ENCODE measurements at regions not wholly inside any gene's neighbourhood (a gene's known extent, or its start where the extent isn't known, plus 50 kb on each side); places are given as distances from the start of the nearest gene placed in this dataset.

GRCh38 chr15:39400002-39400401, 180.9 kb upstream of the THBS1 start:
- TF ChIP-seq, protein P1, sequence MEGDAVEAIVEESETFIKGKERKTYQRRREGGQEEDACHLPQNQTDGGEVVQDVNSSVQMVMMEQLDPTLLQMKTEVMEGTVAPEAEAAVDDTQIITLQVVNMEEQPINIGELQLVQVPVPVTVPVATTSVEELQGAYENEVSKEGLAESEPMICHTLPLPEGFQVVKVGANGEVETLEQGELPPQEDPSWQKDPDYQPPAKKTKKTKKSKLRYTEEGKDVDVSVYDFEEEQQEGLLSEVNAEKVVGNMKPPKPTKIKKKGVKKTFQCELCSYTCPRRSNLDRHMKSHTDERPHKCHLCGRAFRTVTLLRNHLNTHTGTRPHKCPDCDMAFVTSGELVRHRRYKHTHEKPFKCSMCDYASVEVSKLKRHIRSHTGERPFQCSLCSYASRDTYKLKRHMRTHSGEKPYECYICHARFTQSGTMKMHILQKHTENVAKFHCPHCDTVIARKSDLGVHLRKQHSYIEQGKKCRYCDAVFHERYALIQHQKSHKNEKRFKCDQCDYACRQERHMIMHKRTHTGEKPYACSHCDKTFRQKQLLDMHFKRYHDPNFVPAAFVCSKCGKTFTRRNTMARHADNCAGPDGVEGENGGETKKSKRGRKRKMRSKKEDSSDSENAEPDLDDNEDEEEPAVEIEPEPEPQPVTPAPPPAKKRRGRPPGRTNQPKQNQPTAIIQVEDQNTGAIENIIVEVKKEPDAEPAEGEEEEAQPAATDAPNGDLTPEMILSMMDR (conservative IDR thresholded peaks at IDR 0.05; ENCODE audit: control insufficient read depth, insufficient read depth, low read depth, low read length), result no peak
- no peak for DNase-seq (ENCODE audit: low read depth)
- no peak overlapping the region for H3K4me3 ChIP-seq (ENCODE audit: control insufficient read depth, low read depth, low read length)

GRCh38 chr15:39400821-39401550, 179.9 kb upstream of the THBS1 start:
- TF ChIP-seq, protein P1 (conservative IDR thresholded peaks at IDR 0.05; ENCODE audit: control insufficient read depth, insufficient read depth, low read depth, low read length), result no peak
- DNase-seq (ENCODE audit: low read depth), result peak; percentile 63
- no peak overlapping the region for H3K4me3 ChIP-seq (ENCODE audit: control insufficient read depth, low read depth, low read length)

- TF ChIP-seq, protein P1 (conservative IDR thresholded peaks at IDR 0.05; ENCODE audit: control insufficient read depth, insufficient read depth, low read depth, low read length), result no peak
- no peak overlapping the region for H3K4me3 ChIP-seq (ENCODE audit: control insufficient read depth, low read depth, low read length)
- peak; percentile 68 for DNase-seq (ENCODE audit: low read depth)
Measured at GRCh38 chr15:39403640-39404117, 177.2 kb upstream of the THBS1 start.

DNA sequence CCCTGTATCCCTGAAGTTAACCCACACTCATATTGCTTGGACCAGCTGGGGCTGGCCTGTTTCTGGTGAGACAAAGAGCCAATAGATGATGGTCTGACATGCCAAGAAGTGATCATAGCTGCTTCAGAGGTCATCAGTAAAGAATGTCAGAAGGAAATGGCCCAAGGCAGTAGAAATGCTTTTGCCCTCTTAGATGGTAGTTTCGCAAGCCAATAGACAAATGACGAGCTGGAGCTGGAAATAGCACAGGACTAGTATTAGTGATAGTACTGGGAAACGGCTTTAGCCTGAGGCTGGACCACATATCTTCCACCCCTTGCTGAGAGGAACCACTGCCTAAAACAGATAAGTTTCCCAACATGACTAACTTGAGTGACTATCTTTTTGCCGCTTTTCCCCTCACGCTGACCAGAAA, 176.1 kb upstream of the THBS1 start:
- DNase-seq (ENCODE audit: low read depth), result peak; percentile 96
- TF ChIP-seq, protein P1 (conservative IDR thresholded peaks at IDR 0.05; ENCODE audit: control insufficient read depth, insufficient read depth, low read depth, low read length), result no peak
- H3K4me3 ChIP-seq (ENCODE audit: control insufficient read depth, low read depth, low read length), result no peak overlapping the region

- H3K4me3 ChIP-seq (ENCODE audit: control insufficient read depth, low read depth, low read length), result no peak overlapping the region
- DNase-seq (ENCODE audit: low read depth), result no peak
- TF ChIP-seq, protein P1 (conservative IDR thresholded peaks at IDR 0.05; ENCODE audit: control insufficient read depth, insufficient read depth, low read depth, low read length), result no peak
Measured at GRCh38 chr15:39406485-39406884, 174.4 kb upstream of the THBS1 start.

DNA sequence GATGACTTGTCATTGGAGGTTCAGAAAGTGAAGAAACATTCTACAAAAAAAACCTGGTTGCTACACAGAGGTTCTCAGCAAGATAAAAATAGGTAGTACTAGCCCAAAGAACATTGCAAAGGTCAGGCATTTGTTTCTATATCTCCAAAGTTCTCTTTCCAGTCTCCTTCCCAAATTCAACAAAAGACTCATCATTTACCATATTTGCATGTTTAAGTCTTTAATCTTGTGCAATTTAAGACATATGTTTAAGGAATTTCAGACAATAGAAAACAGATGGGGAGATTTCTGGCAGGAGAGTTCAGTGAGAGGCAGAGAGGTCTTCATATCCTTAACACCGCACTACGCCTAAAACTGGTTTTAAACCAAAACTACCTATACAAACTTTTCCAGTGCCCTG, 173.8 kb upstream of the THBS1 start:
- DNase-seq (ENCODE audit: low read depth), result peak; percentile 87
- TF ChIP-seq, protein P1 (conservative IDR thresholded peaks at IDR 0.05; ENCODE audit: control insufficient read depth, insufficient read depth, low read depth, low read length), result no peak
- no peak overlapping the region for H3K4me3 ChIP-seq (ENCODE audit: control insufficient read depth, low read depth, low read length)
